SK-N-SH (cell line): ENCODE measurements at regions not wholly inside any gene's neighbourhood (a gene's known extent, or its start where the extent isn't known, plus 50 kb on each side); places are given as distances from the start of the nearest gene placed in this dataset.

ENCODE experiments used
- POLR2AphosphoS5 ChIP-seq: IDR thresholded peaks from 2 replicates; pipeline ENCODE4 v1.6.1; 2012; ENCODE audit warnings: low read depth, low read length
- USF1 ChIP-seq: IDR thresholded peaks from 2 replicates; pipeline ENCODE4 v1.4.0; 2012; ENCODE audit warnings: low read depth, borderline replicate concordance

- TF ChIP-seq POLR2AphosphoS5 = no peak
- no peak for TF ChIP-seq USF1
Observed at GRCh38 chr17:33444731-33445130, 151.6 kb upstream of the ASIC2 start.
